WTC11 (cell line): ENCODE measurements at regions not wholly inside any gene's neighbourhood (a gene's known extent, or its start where the extent isn't known, plus 50 kb on each side); places are given as distances from the start of the nearest gene placed in this dataset.

Experiments
- ATAC-seq: fragments of 200-7000 bp; cut with Tn5 transposase; 2 replicates; pipeline ENCODE4 v1.10.0; 2021; ENCODE audit warnings: mild to moderate bottlenecking, moderate library complexity
- CTCF ChIA-PET: fragments of 300-600 bp; sonication (Branson Sonifier 250); formaldehyde crosslinking; loops from one replicate; lab custom pipeline; 2021; ENCODE audit warnings: antibody characterized with exemption; lab: Charles Lee
- POLR2A ChIA-PET: fragments of 350-600 bp; sonication (Branson Sonifier 250); formaldehyde crosslinking; loops from one replicate; lab custom pipeline; 2021; ENCODE audit warnings: antibody characterized with exemption; lab: Charles Lee
- DNase-seq: peaks from one replicate; pipeline ENCODE4 v3.0.0; 2021; ENCODE audit warnings: low spot score
- H3K27ac Mint-ChIP-seq: 2 replicates; pipeline ENCODE4 v1.8.0; 2021; ENCODE audit warnings: mixed read lengths
- H3K27me3 Mint-ChIP-seq: 2 replicates; pipeline ENCODE4 v1.8.0; 2021; ENCODE audit warnings: low read depth, mild to moderate bottlenecking, moderate library complexity, mixed read lengths
- H3K36me3 Mint-ChIP-seq: 2 replicates; pipeline ENCODE4 v1.8.0; 2021; ENCODE audit warnings: mixed read lengths
- H3K4me1 Mint-ChIP-seq: 2 replicates; pipeline ENCODE4 v1.8.0; 2022; ENCODE audit warnings: mixed read lengths
- H3K4me3 Mint-ChIP-seq: 2 replicates; pipeline ENCODE4 v1.8.0; 2021; ENCODE audit warnings: mild to moderate bottlenecking, moderate library complexity, mixed read lengths
- H3K9me3 Mint-ChIP-seq: 2 replicates; pipeline ENCODE4 v1.8.0; 2021; ENCODE audit warnings: mixed read lengths
- ATF3 ChIP-seq: sonication (generic); formaldehyde crosslinking; conservative IDR thresholded peaks from 2 replicates; pipeline ENCODE4 v1.8.1; 2022; ENCODE audit warnings: mild to moderate bottlenecking, missing genetic modification reagents
- CREB1 ChIP-seq: sonication (generic); formaldehyde crosslinking; IDR thresholded peaks from 2 replicates; pipeline ENCODE4 v1.8.0; 2023; ENCODE audit warnings: mild to moderate bottlenecking, missing genetic modification reagents
- CREM ChIP-seq: sonication (generic); formaldehyde crosslinking; IDR thresholded peaks from 2 replicates; pipeline ENCODE4 v1.8.1; 2022; ENCODE audit warnings: mild to moderate bottlenecking, missing genetic modification reagents, moderate library complexity
- CTCF ChIP-seq: fragments of 200-600 bp; IDR thresholded peaks from 2 replicates; pipeline ENCODE4 v1.8.0; 2022; ENCODE audit warnings: antibody characterized with exemption
- EMX1 ChIP-seq: fragments of 250-450 bp; sonication (Bioruptor Pico); IDR thresholded peaks from 2 replicates; pipeline ENCODE4 v1.8.0; 2021; ENCODE audit warnings: mild to moderate bottlenecking
- ERG ChIP-seq: fragments of 250-450 bp; sonication (Bioruptor Pico); IDR thresholded peaks from 2 replicates; pipeline ENCODE4 v1.8.0; 2021; ENCODE audit warnings: mild to moderate bottlenecking
- FOXJ3 ChIP-seq: sonication (generic); formaldehyde crosslinking; IDR thresholded peaks from 2 replicates; pipeline ENCODE4 v1.9.0; 2021; ENCODE audit warnings: missing genetic modification reagents, mild to moderate bottlenecking, borderline replicate concordance
- FOXK1 ChIP-seq: sonication (generic); formaldehyde crosslinking; IDR thresholded peaks from 2 replicates; pipeline ENCODE4 v1.8.0; 2022; ENCODE audit warnings: mild to moderate bottlenecking, moderate library complexity, missing genetic modification reagents
- JUN ChIP-seq: sonication (generic); formaldehyde crosslinking; IDR thresholded peaks from 2 replicates; pipeline ENCODE4 v1.8.0; 2023; ENCODE audit warnings: mild to moderate bottlenecking, missing genetic modification reagents
- MLX ChIP-seq: sonication (generic); formaldehyde crosslinking; IDR thresholded peaks from 2 replicates; pipeline ENCODE4 v1.8.1; 2023; ENCODE audit warnings: mild to moderate bottlenecking, missing genetic modification reagents, moderate library complexity
- NR2C2 ChIP-seq: sonication (generic); formaldehyde crosslinking; IDR thresholded peaks from 2 replicates; pipeline ENCODE4 v1.8.0; 2022; ENCODE audit warnings: mild to moderate bottlenecking, missing genetic modification reagents
- SMAD4 ChIP-seq: sonication (generic); formaldehyde crosslinking; IDR thresholded peaks from 2 replicates; pipeline ENCODE4 v1.8.0; 2022; ENCODE audit warnings: mild to moderate bottlenecking, missing genetic modification reagents
- TEAD4 ChIP-seq: sonication (generic); formaldehyde crosslinking; IDR thresholded peaks from 2 replicates; pipeline ENCODE4 v1.8.0; 2022; ENCODE audit warnings: mild to moderate bottlenecking, missing genetic modification reagents
- TP53 ChIP-seq: sonication (generic); formaldehyde crosslinking; IDR thresholded peaks from 2 replicates; pipeline ENCODE4 v1.8.1; 2023; ENCODE audit warnings: mild to moderate bottlenecking, missing genetic modification reagents
- ZNF396 ChIP-seq: fragments of 250-450 bp; sonication (Bioruptor Pico); IDR thresholded peaks from 2 replicates; pipeline ENCODE4 v1.8.0; 2021; ENCODE audit warnings: mild to moderate bottlenecking, moderate library complexity, borderline replicate concordance
- ZNF423 ChIP-seq: fragments of 250-450 bp; sonication (Bioruptor Pico); IDR thresholded peaks from 2 replicates; pipeline ENCODE4 v2.1.2; 2022; ENCODE audit warnings: mild to moderate bottlenecking, moderate library complexity
- ZNF425 ChIP-seq: fragments of 250-450 bp; sonication (Bioruptor Pico); conservative IDR thresholded peaks from 2 replicates; pipeline ENCODE4 v1.9.0; 2021; ENCODE audit warnings: mild to moderate bottlenecking
- ZNF512 ChIP-seq: sonication (generic); formaldehyde crosslinking; IDR thresholded peaks from 2 replicates; pipeline ENCODE4 v1.8.1; 2022; ENCODE audit warnings: missing genetic modification reagents, borderline replicate concordance

- TF ChIP-seq ZNF396 (CRISPR knock-in tag): no peak
- TF ChIP-seq ZNF423 (CRISPR knock-in tag): no peak
- no peak for TF ChIP-seq JUN (CRISPR knock-in tag)
- no peak for TF ChIP-seq SMAD4 (CRISPR knock-in tag)
These were observed 853.5 kb downstream of the TRIML1 start (continued) for GRCh38 chr4:188992706-188993105.

- POLR2A ChIA-PET: no interaction called here
- H3K36me3 Mint-ChIP-seq: no peaks in the 10 kb centered on the region
- ATAC-seq: no peak
- peaks cover 12% of the 10 kb centered on the region for H3K4me1 Mint-ChIP-seq
- H3K27ac Mint-ChIP-seq: no peak overlapping the region
- no peak for TF ChIP-seq ZNF512 (CRISPR knock-in tag)
- TF ChIP-seq FOXJ3 (CRISPR knock-in tag): no peak
- no peak for TF ChIP-seq FOXK1 (CRISPR knock-in tag)
- TF ChIP-seq CTCF: no peak
- no peak for TF ChIP-seq CREM (CRISPR knock-in tag)
- no peak for TF ChIP-seq TP53 (CRISPR knock-in tag)
- TF ChIP-seq MLX: no peak
- no peak for TF ChIP-seq TEAD4 (CRISPR knock-in tag)
- no peak for TF ChIP-seq ERG (CRISPR knock-in tag)
- no peak for TF ChIP-seq EMX1 (CRISPR knock-in tag)
- TF ChIP-seq ZNF425 (CRISPR knock-in tag): no peak
- TF ChIP-seq NR2C2 (CRISPR knock-in tag): no peak
- no peak for TF ChIP-seq CREB1 (CRISPR knock-in tag)
- TF ChIP-seq ATF3 (CRISPR knock-in tag): no peak
- TF ChIP-seq, all 79 proteins: peak for 0
- Mint-ChIP-seq H3K9me3 (peaks cover 14% of the 10 kb centered on the region), H3K4me3 (no peak overlapping the region), H3K27me3 (no peaks in the 10 kb centered on the region)
- CTCF ChIA-PET: interaction anchor here (1.0 kb wide), 1 partner anchor 97 kb away, joined by 4 read pairs; no protein-coding TSS in a partner anchor
- DNase-seq: no peak
These were observed 854.6 kb downstream of the TRIML1 start for GRCh38 chr4:188993871-188994270.
